ENCODE measurements at regions not wholly inside any gene's neighbourhood (a gene's known extent, or its start where the extent isn't known, plus 50 kb on each side); places are given as distances from the start of the nearest gene placed in this dataset.

- TF ChIP-seq CTCF (IDR thresholded peaks at IDR 0.05; ENCODE audit: poor library complexity, severe bottlenecking) (no peak), TAF1 (IDR thresholded peaks at IDR 0.05; ENCODE audit: low read depth) (no peak), EZH2 (IDR thresholded peaks at IDR 0.05; ENCODE audit: borderline replicate concordance, insufficient read depth, low read length, poor library complexity, severe bottlenecking) (no peak), REST (IDR thresholded peaks at IDR 0.05; ENCODE audit: borderline replicate concordance) (no peak), RAD21 (conservative IDR thresholded peaks at IDR 0.05) (no peak), MXI1 (conservative IDR thresholded peaks at IDR 0.05; ENCODE audit: poor library complexity, severe bottlenecking) (no peak), EP300 (conservative IDR thresholded peaks at IDR 0.05; ENCODE audit: poor library complexity, severe bottlenecking) (no peak)
Observed at GRCh38 chr5:112087222-112087621, 330.2 kb upstream of the NREP start.

Measured in neural cell (in vitro differentiated cells).